Ishikawa (cell line): ENCODE measurements at regions not wholly inside any gene's neighbourhood (a gene's known extent, or its start where the extent isn't known, plus 50 kb on each side); places are given as distances from the start of the nearest gene placed in this dataset.

ENCODE experiments used
- CEBPB ChIP-seq: IDR thresholded peaks from 2 replicates; pipeline ENCODE4 v1.6.1; 2012
- CREB1 ChIP-seq: IDR thresholded peaks from 2 replicates; pipeline ENCODE4 v1.6.1; 2012; ENCODE audit warnings: low read depth
- EGR1 ChIP-seq: IDR thresholded peaks from 2 replicates; pipeline ENCODE4 v1.6.1; 2012
- EP300 ChIP-seq: IDR thresholded peaks from 2 replicates; pipeline ENCODE4 v1.6.1; 2012; ENCODE audit warnings: borderline replicate concordance
- FOXM1 ChIP-seq: IDR thresholded peaks from 2 replicates; pipeline ENCODE4 v1.6.1; 2012; ENCODE audit warnings: low read depth, borderline replicate concordance
- MAX ChIP-seq: IDR thresholded peaks from 2 replicates; pipeline ENCODE4 v1.6.1; 2012
- NFIC ChIP-seq: IDR thresholded peaks from 2 replicates; pipeline ENCODE4 v1.6.1; 2012
- RAD21 ChIP-seq: IDR thresholded peaks from 2 replicates; pipeline ENCODE4 v1.6.1; 2012; ENCODE audit warnings: low read depth
- TAF1 ChIP-seq: IDR thresholded peaks from 2 replicates; pipeline ENCODE4 v1.6.1; 2012; ENCODE audit warnings: low read depth, mild to moderate bottlenecking
- TCF12 ChIP-seq: IDR thresholded peaks from 2 replicates; pipeline ENCODE4 v1.6.1; 2012; ENCODE audit warnings: low read depth
- TEAD4 ChIP-seq: IDR thresholded peaks from 2 replicates; pipeline ENCODE4 v1.6.1; 2012
- USF1 ChIP-seq: IDR thresholded peaks from 2 replicates; pipeline ENCODE4 v1.6.1; 2012
- YY1 ChIP-seq: IDR thresholded peaks from 2 replicates; pipeline ENCODE4 v1.6.1; 2012; ENCODE audit warnings: low read depth
- ZBTB7A ChIP-seq: IDR thresholded peaks from 2 replicates; pipeline ENCODE4 v1.6.1; 2012; ENCODE audit warnings: low read depth
- TF ChIP-seq, protein P1 (sequence below): IDR thresholded peaks from 2 replicates; pipeline ENCODE4 v1.6.1; 2012; ENCODE audit warnings: low read depth, mild to moderate bottlenecking

DNA sequence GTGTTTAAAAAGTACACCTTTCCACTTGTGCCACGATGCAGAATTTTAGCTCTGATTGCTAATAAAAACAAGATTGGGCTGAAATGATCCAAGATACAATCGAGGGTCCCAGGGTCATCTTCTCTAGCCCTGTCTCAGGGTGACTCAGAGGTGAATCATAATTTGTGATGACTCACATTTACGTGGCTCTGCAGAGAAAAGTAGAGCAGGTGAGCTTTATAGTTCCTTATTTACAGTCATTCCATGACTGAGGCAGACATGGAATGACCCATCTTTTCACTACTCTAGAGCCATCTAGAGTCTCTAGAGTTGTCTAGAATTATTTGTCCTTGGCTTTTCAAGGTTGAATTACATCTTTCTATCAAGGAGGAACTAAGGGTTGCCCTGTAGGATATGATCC is 155.2 kb downstream of the GAS1 start:
- no peak for TF ChIP-seq CREB1

DNA sequence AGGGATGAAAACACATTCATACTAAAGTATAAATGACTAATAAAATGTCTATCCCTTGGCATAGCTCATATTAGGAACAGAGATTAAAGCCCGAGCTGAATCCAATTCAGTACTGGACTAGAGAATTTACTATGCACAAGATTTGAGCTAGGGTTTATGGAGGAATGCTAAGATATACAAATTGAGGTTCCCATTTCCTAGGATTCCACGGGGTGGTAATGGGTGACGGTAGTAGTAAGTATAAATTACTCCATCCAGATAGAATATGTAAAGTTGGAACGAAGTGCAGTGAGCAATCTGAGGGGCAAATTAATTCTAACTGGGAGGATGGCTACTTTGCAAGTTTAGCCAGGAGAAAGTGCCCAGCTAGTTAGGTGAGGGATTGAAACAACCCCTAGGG is 156.5 kb downstream of the GAS1 start:
- TF ChIP-seq, protein P1, sequence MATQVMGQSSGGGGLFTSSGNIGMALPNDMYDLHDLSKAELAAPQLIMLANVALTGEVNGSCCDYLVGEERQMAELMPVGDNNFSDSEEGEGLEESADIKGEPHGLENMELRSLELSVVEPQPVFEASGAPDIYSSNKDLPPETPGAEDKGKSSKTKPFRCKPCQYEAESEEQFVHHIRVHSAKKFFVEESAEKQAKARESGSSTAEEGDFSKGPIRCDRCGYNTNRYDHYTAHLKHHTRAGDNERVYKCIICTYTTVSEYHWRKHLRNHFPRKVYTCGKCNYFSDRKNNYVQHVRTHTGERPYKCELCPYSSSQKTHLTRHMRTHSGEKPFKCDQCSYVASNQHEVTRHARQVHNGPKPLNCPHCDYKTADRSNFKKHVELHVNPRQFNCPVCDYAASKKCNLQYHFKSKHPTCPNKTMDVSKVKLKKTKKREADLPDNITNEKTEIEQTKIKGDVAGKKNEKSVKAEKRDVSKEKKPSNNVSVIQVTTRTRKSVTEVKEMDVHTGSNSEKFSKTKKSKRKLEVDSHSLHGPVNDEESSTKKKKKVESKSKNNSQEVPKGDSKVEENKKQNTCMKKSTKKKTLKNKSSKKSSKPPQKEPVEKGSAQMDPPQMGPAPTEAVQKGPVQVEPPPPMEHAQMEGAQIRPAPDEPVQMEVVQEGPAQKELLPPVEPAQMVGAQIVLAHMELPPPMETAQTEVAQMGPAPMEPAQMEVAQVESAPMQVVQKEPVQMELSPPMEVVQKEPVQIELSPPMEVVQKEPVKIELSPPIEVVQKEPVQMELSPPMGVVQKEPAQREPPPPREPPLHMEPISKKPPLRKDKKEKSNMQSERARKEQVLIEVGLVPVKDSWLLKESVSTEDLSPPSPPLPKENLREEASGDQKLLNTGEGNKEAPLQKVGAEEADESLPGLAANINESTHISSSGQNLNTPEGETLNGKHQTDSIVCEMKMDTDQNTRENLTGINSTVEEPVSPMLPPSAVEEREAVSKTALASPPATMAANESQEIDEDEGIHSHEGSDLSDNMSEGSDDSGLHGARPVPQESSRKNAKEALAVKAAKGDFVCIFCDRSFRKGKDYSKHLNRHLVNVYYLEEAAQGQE, result no peak
- TF ChIP-seq TEAD4 (no peak), CEBPB (no peak), FOXM1 (no peak)

GRCh38 chr9:86788456-86788855 is 158.8 kb downstream of the GAS1 start:
- TF ChIP-seq RAD21, result no peak
- no peak for TF ChIP-seq EP300
- no peak for TF ChIP-seq USF1
- no peak for TF ChIP-seq MAX
- TF ChIP-seq, protein P1, result no peak
- no peak for TF ChIP-seq TCF12
- no peak for TF ChIP-seq TEAD4
- no peak for TF ChIP-seq FOXM1
- no peak for TF ChIP-seq CREB1
- no peak for TF ChIP-seq ZBTB7A
- TF ChIP-seq EGR1, result no peak
- TF ChIP-seq CEBPB, result no peak
- TF ChIP-seq TAF1, result no peak
- TF ChIP-seq NFIC, result no peak

GRCh38 chr9:86783884-86784283 is 163.4 kb downstream of the GAS1 start:
- TF ChIP-seq RAD21 (no peak), TAF1 (no peak), TCF12 (no peak), EGR1 (no peak)
- TF ChIP-seq, protein P1, result no peak

GRCh38 chr9:86782831-86783230 is 164.5 kb downstream of the GAS1 start:
- TF ChIP-seq MAX, result no peak
- TF ChIP-seq CEBPB, result no peak
- no peak for TF ChIP-seq CREB1
- TF ChIP-seq RAD21, result no peak
- TF ChIP-seq TCF12, result no peak
- TF ChIP-seq, protein P1, result no peak
- TF ChIP-seq YY1, result no peak
- no peak for TF ChIP-seq EGR1
- no peak for TF ChIP-seq TAF1
- TF ChIP-seq USF1, result no peak
- TF ChIP-seq TEAD4, result no peak
- no peak for TF ChIP-seq EP300
- no peak for TF ChIP-seq ZBTB7A
- TF ChIP-seq FOXM1, result no peak
- no peak for TF ChIP-seq NFIC
